SK-N-SH (cell line): ENCODE measurements at regions not wholly inside any gene's neighbourhood (a gene's known extent, or its start where the extent isn't known, plus 50 kb on each side); places are given as distances from the start of the nearest gene placed in this dataset.
"Not testable (repeated sequence)": the region's sequence is repeated elsewhere in the genome, so short reads cannot be mapped to it uniquely, and the experiment has no call there.

Experiments
- CTCF ChIA-PET: fragments of 300-600, 350-600 bp; formaldehyde crosslinking; extraction: SDS; loops from one replicate; lab custom pipeline; 2021; lab: Yijun Ruan, JAX
- POLR2A ChIA-PET: fragments of 350-600 bp; sonication (Branson Sonifier 250); formaldehyde crosslinking; extraction: SDS; loops from one replicate; lab custom pipeline; 2020; ENCODE audit warnings: antibody characterized with exemption, inconsistent platforms; lab: Yijun Ruan, JAX
- DNase-seq: peaks from one replicate; pipeline ENCODE4 v3.0.0; 2012
- H2AFZ ChIP-seq: fragments of 200-600 bp; sonication (generic); 2 replicates; pipeline ENCODE4 v1.8.1; 2016; ENCODE audit warnings: antibody characterized with exemption, mild to moderate bottlenecking, low read depth
- H3F3A ChIP-seq: fragments of 200-600 bp; sonication (generic); replicated peaks from 2 replicates; pipeline ENCODE3; 2016; ENCODE audit warnings: antibody characterized with exemption, mild to moderate bottlenecking; ENCODE audit not compliant: insufficient read depth
- H3K27ac ChIP-seq, 2 experiments: fragments of 200-500 bp in 1 of 2; fragments of 200-600 bp in 1 of 2; sonication (Bioruptor generic) in 1 of 2; sonication (generic), shearing (Covaris generic) in 1 of 2; 2 replicates each; pipeline versions ENCODE4 v1.5.1 to v1.6.1; 2014 to 2016; ENCODE audit warnings: low read depth in 2 of 2, inconsistent platforms in 1 of 2, low read length in 1 of 2, mild to moderate bottlenecking in 1 of 2, mixed read lengths in 1 of 2
- H3K27me3 ChIP-seq: fragments of 200-600 bp; sonication (generic), shearing (Covaris generic); 2 replicates; pipeline ENCODE4 v1.6.1; 2016; ENCODE audit warnings: mixed run types; ENCODE audit not compliant: insufficient read depth
- H3K36me3 ChIP-seq, 2 experiments: fragments of 200-500 bp in 1 of 2; fragments of 200-600 bp in 1 of 2; sonication (Bioruptor generic) in 1 of 2; sonication (generic) in 1 of 2; replicated peaks in 1 of 2; 2 replicates each; pipeline versions ENCODE3 to v1.5.1; 2014 to 2016; ENCODE audit warnings: low read length in 1 of 2, mild to moderate bottlenecking in 1 of 2; ENCODE audit not compliant: insufficient read depth in 2 of 2, control insufficient read depth in 1 of 2
- H3K4me1 ChIP-seq, 2 experiments: fragments of 200-500 bp in 1 of 2; fragments of 200-600 bp in 1 of 2; sonication (Bioruptor generic) in 1 of 2; sonication (generic), shearing (Covaris generic) in 1 of 2; 2 replicates each; pipeline versions ENCODE4 v1.5.1 to v1.6.1; 2014 to 2016; ENCODE audit warnings: low read depth in 1 of 2, low read length in 1 of 2, mixed run types in 1 of 2; ENCODE audit not compliant: insufficient read depth in 2 of 2, control insufficient read depth in 1 of 2
- H3K4me2 ChIP-seq: fragments of 200-600 bp; sonication (generic), shearing (Covaris generic); 2 replicates; pipeline ENCODE4 v1.6.1; 2017; ENCODE audit warnings: mixed run types
- H3K4me3 ChIP-seq, 2 experiments: fragments of 200-500 bp in 1 of 2; fragments of 200-600 bp in 1 of 2; sonication (Bioruptor generic) in 1 of 2; sonication (generic), shearing (Covaris generic) in 1 of 2; 2 replicates each; pipeline versions ENCODE4 v1.5.1 to v1.8.1; 2014 to 2016; ENCODE audit warnings: low read depth in 2 of 2, inconsistent platforms in 1 of 2, low read length in 1 of 2, mild to moderate bottlenecking in 1 of 2, mixed read lengths in 1 of 2, moderate library complexity in 1 of 2
- H3K79me2 ChIP-seq: fragments of 200-600 bp; sonication (generic); 2 replicates; pipeline ENCODE4 v1.8.1; 2017; ENCODE audit warnings: mild to moderate bottlenecking; ENCODE audit not compliant: insufficient read depth
- H3K9ac ChIP-seq: fragments of 200-600 bp; sonication (generic); 2 replicates; pipeline ENCODE4 v1.6.1; 2017; ENCODE audit warnings: mixed run types
- H3K9me2 ChIP-seq: fragments of 200-600 bp; sonication (generic); 2 replicates; pipeline ENCODE4 v1.6.1; 2017; ENCODE audit warnings: mixed run types
- H3K9me3 ChIP-seq: fragments of 200-600 bp; sonication (generic); 2 replicates; pipeline ENCODE4 v1.6.1; 2017; ENCODE audit warnings: mixed run types, mild to moderate bottlenecking, moderate library complexity
- H4K20me1 ChIP-seq: fragments of 200-600 bp; sonication (generic); 2 replicates; pipeline ENCODE4 v1.6.1; 2017; ENCODE audit warnings: mild to moderate bottlenecking, mixed run types; ENCODE audit not compliant: insufficient read depth
- CHD2 ChIP-seq: fragments of 150-350 bp; IDR thresholded peaks from 2 replicates; pipeline ENCODE4 v1.6.1; 2018; ENCODE audit warnings: low read length; ENCODE audit not compliant: partially characterized antibody
- ELF1 ChIP-seq: IDR thresholded peaks from 2 replicates; pipeline ENCODE4 v1.4.0; 2012
- EP300 ChIP-seq, 2 experiments: IDR thresholded peaks; 2 replicates each; pipeline versions ENCODE4 v1.4.0 to v1.6.1; 2012; ENCODE audit warnings: borderline replicate concordance in 1 of 2, low read depth in 1 of 2, low read length in 1 of 2
- FOSL2 ChIP-seq: IDR thresholded peaks from 2 replicates; pipeline ENCODE4 v1.4.0; 2012; ENCODE audit warnings: low read depth, mild to moderate bottlenecking, moderate library complexity, borderline replicate concordance
- FOXJ3 ChIP-seq: sonication (generic); formaldehyde crosslinking; IDR thresholded peaks from 2 replicates; pipeline ENCODE4 v1.5.1; 2020; ENCODE audit warnings: mild to moderate bottlenecking, missing genetic modification reagents
- FOXM1 ChIP-seq: IDR thresholded peaks from 2 replicates; pipeline ENCODE4 v1.4.0; 2012; ENCODE audit warnings: low read depth, mild to moderate bottlenecking
- GABPA ChIP-seq: IDR thresholded peaks from 2 replicates; pipeline ENCODE4 v1.4.0; 2012; ENCODE audit warnings: low read depth, mild to moderate bottlenecking
- GATA2 ChIP-seq: sonication (generic); formaldehyde crosslinking; IDR thresholded peaks from 2 replicates; pipeline ENCODE4 v1.5.0; 2020; ENCODE audit warnings: mild to moderate bottlenecking, missing genetic modification reagents
- IRF3 ChIP-seq: fragments of 150-350 bp; IDR thresholded peaks from 2 replicates; pipeline ENCODE4 v1.6.1; 2016; ENCODE audit warnings: mild to moderate bottlenecking, low read depth, low read length
- MEF2A ChIP-seq: IDR thresholded peaks from 2 replicates; pipeline ENCODE4 v1.4.0; 2012; ENCODE audit warnings: low read depth, borderline replicate concordance
- MXI1 ChIP-seq: IDR thresholded peaks from 2 replicates; pipeline ENCODE4 v1.6.1; 2012; ENCODE audit warnings: mild to moderate bottlenecking, low read depth, low read length, improper control_type of control experiment
- NFIC ChIP-seq: IDR thresholded peaks from 2 replicates; pipeline ENCODE4 v1.4.0; 2012; ENCODE audit warnings: borderline replicate concordance
- RAD21 ChIP-seq: IDR thresholded peaks from 2 replicates; pipeline ENCODE4 v1.6.1; 2012; ENCODE audit warnings: mild to moderate bottlenecking, low read length
- REST ChIP-seq: IDR thresholded peaks from 2 replicates; pipeline ENCODE4 v1.6.1; 2012; ENCODE audit warnings: mild to moderate bottlenecking, low read depth, low read length, moderate library complexity
- RXRA ChIP-seq: IDR thresholded peaks from 2 replicates; pipeline ENCODE4 v1.4.0; 2012; ENCODE audit warnings: low read depth, mild to moderate bottlenecking, borderline replicate concordance
- YY1 ChIP-seq: IDR thresholded peaks from 2 replicates; pipeline ENCODE4 v1.4.0; 2012; ENCODE audit warnings: low read depth, mild to moderate bottlenecking
- WGBS: methylation state at CpG from one replicate; pipeline ENCODE4 v1.1.6; 2017; ENCODE audit warnings: low lambda C conversion rate; 5-methylcytosine and 5-hydroxymethylcytosine counted together

- H3K27ac ChIP-seq, H3K9me2 ChIP-seq, H4K20me1 ChIP-seq, H3K4me1 ChIP-seq, H3K79me2 ChIP-seq, POLR2A ChIA-PET, H3K27me3 ChIP-seq, CTCF ChIA-PET, H2AFZ ChIP-seq, H3K4me2 ChIP-seq, H3K9me3 ChIP-seq, DNase-seq, H3F3A ChIP-seq, H3K36me3 ChIP-seq, H3K9ac ChIP-seq, H3K4me3 ChIP-seq: not testable (repeated sequence)
- WGBS = 8% methylated on average over 3 of the region's 9 CpGs
Measured at GRCh38 chrX:148305214-148305613, 195.2 kb upstream of the AFF2 start.

- TF ChIP-seq FOXM1 = no peak
- TF ChIP-seq RXRA = no peak
- no peaks in the 10 kb centered on the region for H3K36me3 ChIP-seq
- POLR2A ChIA-PET = no interaction called here
- no peaks in the 10 kb centered on the region for H3K27me3 ChIP-seq
- no peak overlapping the region for H3K27ac ChIP-seq
- no peaks in the 10 kb centered on the region for H3K79me2 ChIP-seq
- CTCF ChIA-PET = no interaction called here
- 0% methylated on average over 3 of the region's 3 CpGs for WGBS
- DNase-seq = no peak
- no peaks in the 10 kb centered on the region for H3F3A ChIP-seq
- no peaks in the 10 kb centered on the region for H4K20me1 ChIP-seq
- no peaks in the 10 kb centered on the region for H3K4me1 ChIP-seq
- H3K4me2 ChIP-seq = no peak overlapping the region
- H3K9me3 ChIP-seq = no peaks in the 10 kb centered on the region
- no peak overlapping the region for H2AFZ ChIP-seq
- no peaks in the 10 kb centered on the region for H3K9me2 ChIP-seq
- H3K4me3 ChIP-seq = no peak overlapping the region
- H3K9ac ChIP-seq = no peak overlapping the region
Measured at GRCh38 chrX:148309413-148309812, 191.0 kb upstream of the AFF2 start.

GRCh38 chrX:148310426-148311165 lies 189.8 kb upstream of the AFF2 start:
- H3K27me3 ChIP-seq = no peaks in the 10 kb centered on the region
- 0% methylated on average over 1 of the region's 1 CpG for WGBS
- H3K27ac ChIP-seq = no peak overlapping the region
- H3K36me3 ChIP-seq = no peaks in the 10 kb centered on the region
- DNase-seq = no peak
- no peak overlapping the region for H3K9ac ChIP-seq
- POLR2A ChIA-PET = no interaction called here
- H3K4me2 ChIP-seq = no peak overlapping the region
- no peak overlapping the region for H3K4me3 ChIP-seq
- no peaks in the 10 kb centered on the region for H3K9me2 ChIP-seq
- H3F3A ChIP-seq = no peaks in the 10 kb centered on the region
- no peaks in the 10 kb centered on the region for H4K20me1 ChIP-seq
- CTCF ChIA-PET = interaction anchor here (0.6 kb wide), 1 partner anchor 28 kb away, joined by 3 read pairs; no protein-coding TSS in a partner anchor
- H2AFZ ChIP-seq = no peak overlapping the region
- no peaks in the 10 kb centered on the region for H3K4me1 ChIP-seq
- H3K79me2 ChIP-seq = no peaks in the 10 kb centered on the region
- H3K9me3 ChIP-seq = no peaks in the 10 kb centered on the region
- TF ChIP-seq IRF3 (no peak), CHD2 (no peak), FOXJ3 (CRISPR knock-in tag) (no peak), MXI1 (no peak), EP300 (IDR thresholded peaks at IDR 0.05; ENCODE audit: borderline replicate concordance in 1 of 2, low read depth in 1 of 2, low read length in 1 of 2) (no peak), REST (no peak), NFIC (no peak), GABPA (no peak), FOSL2 (no peak), RAD21 (no peak), ELF1 (no peak), GATA2 (no peak), MEF2A (no peak), YY1 (no peak), RXRA (no peak)
